GM21825 (cell line): ENCODE measurements at regions not wholly inside any gene's neighbourhood (a gene's known extent, or its start where the extent isn't known, plus 50 kb on each side); places are given as distances from the start of the nearest gene placed in this dataset.
"Not testable (repeated sequence)": the region's sequence is repeated elsewhere in the genome, so short reads cannot be mapped to it uniquely, and the experiment has no call there.

Experiments used
- ATAC-seq: cut with Tn5 transposase; IDR thresholded peaks from one replicate; pipeline ENCODE4 v1.9.1; 2021; ENCODE audit warnings: mild to moderate bottlenecking, moderate library complexity; ENCODE audit not compliant: unreplicated experiment

- ATAC-seq, result no peak
These were observed 84.5 kb upstream of the ZNF469 start for GRCh38 chr16:88298181-88298832.

- ATAC-seq, result no peak
These were observed 83.7 kb upstream of the ZNF469 start for GRCh38 chr16:88298833-88299745.

- no peak for ATAC-seq
These were observed 82.9 kb upstream of the ZNF469 start for GRCh38 chr16:88299751-88300462.

- ATAC-seq, result no peak
These were observed 82.3 kb upstream of the ZNF469 start for GRCh38 chr16:88300463-88300835.

- no peak for ATAC-seq
These were observed 81.3 kb upstream of the ZNF469 start for GRCh38 chr16:88301431-88301830.

- ATAC-seq, result no peak
These were observed 80.9 kb upstream of the ZNF469 start for GRCh38 chr16:88301886-88302285.

- ATAC-seq, result no peak
These were observed 80.1 kb upstream of the ZNF469 start for GRCh38 chr16:88302666-88303065.

- ATAC-seq, result no peak
These were observed 79.4 kb upstream of the ZNF469 start for GRCh38 chr16:88303405-88303804.

GRCh38 chr16:88303890-88304819, 78.6 kb upstream of the ZNF469 start:
- no peak for ATAC-seq

- no peak for ATAC-seq
These were observed 77.6 kb upstream of the ZNF469 start for GRCh38 chr16:88305176-88305575.

GRCh38 chr16:88306411-88306810, 76.3 kb upstream of the ZNF469 start:
- ATAC-seq, result no peak

GRCh38 chr16:88306860-88307545, 75.8 kb upstream of the ZNF469 start:
- ATAC-seq, result no peak

GRCh38 chr16:88308441-88309173, 74.2 kb upstream of the ZNF469 start:
- no peak for ATAC-seq

GRCh38 chr16:88309174-88309907, 73.4 kb upstream of the ZNF469 start:
- ATAC-seq, result no peak

- no peak for ATAC-seq
These were observed 72.9 kb upstream of the ZNF469 start for GRCh38 chr16:88309908-88310265.

- no peak for ATAC-seq
These were observed 71.8 kb upstream of the ZNF469 start for GRCh38 chr16:88310796-88311605.

GRCh38 chr16:88311860-88312259, 70.9 kb upstream of the ZNF469 start:
- not testable (repeated sequence) for ATAC-seq

GRCh38 chr16:88312732-88313131, 70.0 kb upstream of the ZNF469 start:
- ATAC-seq, result no peak
